CD14-positive monocyte (primary cell): ENCODE measurements at regions not wholly inside any gene's neighbourhood (a gene's known extent, or its start where the extent isn't known, plus 50 kb on each side); places are given as distances from the start of the nearest gene placed in this dataset.

Source experiments
- DNase-seq, 3 donors: peaks; one replicate each; pipeline ENCODE4 v3.0.0-alpha.2; 2011 to 2022
- H2AFZ ChIP-seq: 2 replicates; pipeline ENCODE4 v1.6.0; 2012; ENCODE audit warnings: mild to moderate bottlenecking, low read depth, low read length, inconsistent platforms; ENCODE audit not compliant: insufficient read depth, poor library complexity, severe bottlenecking
- H3K27ac ChIP-seq, 2 donors: 1 replicate in 1 of 2; 2 replicates in 1 of 2; pipeline ENCODE4 v1.5.1; 2012 to 2013; ENCODE audit warnings: low read length in 2 of 2, control low read depth in 1 of 2, inconsistent platforms in 1 of 2, low read depth in 1 of 2, mild to moderate bottlenecking in 1 of 2
- H3K27me3 ChIP-seq, 2 donors: one replicate each; pipeline versions ENCODE4 v1.6.0 to v1.6.1; 2011 to 2013; ENCODE audit warnings: low read length in 2 of 2; ENCODE audit not compliant: control insufficient read depth in 2 of 2, insufficient read depth in 2 of 2
- H3K36me3 ChIP-seq, 2 donors: replicated peaks in 1 of 2; 1 replicate in 1 of 2; 2 replicates in 1 of 2; pipeline versions ENCODE4 v1.5.1 to v1.6.1; 2012 to 2013; ENCODE audit warnings: low read length in 2 of 2, control low read depth in 1 of 2, inconsistent platforms in 1 of 2, mild to moderate bottlenecking in 1 of 2; ENCODE audit not compliant: insufficient read depth in 2 of 2, control insufficient read depth in 1 of 2
- H3K4me1 ChIP-seq, 2 donors: 1 replicate in 1 of 2; 2 replicates in 1 of 2; pipeline versions ENCODE4 v1.5.1 to v1.6.1; 2012 to 2013; ENCODE audit warnings: low read length in 2 of 2, control low read depth in 1 of 2, inconsistent platforms in 1 of 2, mild to moderate bottlenecking in 1 of 2, moderate library complexity in 1 of 2; ENCODE audit not compliant: insufficient read depth in 2 of 2, control insufficient read depth in 1 of 2
- H3K4me2 ChIP-seq: replicated peaks from 2 replicates; pipeline ENCODE3; 2012; ENCODE audit warnings: low read length, moderate library complexity, mild to moderate bottlenecking; ENCODE audit not compliant: poor library complexity, severe bottlenecking; ENCODE audit errors: extremely low read depth
- H3K4me3 ChIP-seq, 3 experiments: fragments of 200-600 bp in 1 of 3; sonication (generic) in 1 of 3; replicated peaks in 1 of 3; 1 replicate in 2 of 3; 2 replicates in 1 of 3; pipeline ENCODE4 v1.5.1; 2011 to 2013; ENCODE audit warnings: low read length in 3 of 3, mild to moderate bottlenecking in 3 of 3, control low read depth in 2 of 3, low read depth in 2 of 3, inconsistent platforms in 1 of 3, moderate library complexity in 1 of 3
- H3K79me2 ChIP-seq: 2 replicates; pipeline ENCODE4 v1.6.0; 2012; ENCODE audit warnings: mild to moderate bottlenecking, control low read depth, inconsistent platforms, low read length, moderate library complexity; ENCODE audit not compliant: insufficient read depth
- H3K9ac ChIP-seq: 2 replicates; pipeline ENCODE4 v1.6.0; 2017; ENCODE audit warnings: low read length, mild to moderate bottlenecking; ENCODE audit not compliant: insufficient read depth, poor library complexity, severe bottlenecking
- H3K9me3 ChIP-seq, 2 donors: replicated peaks in 1 of 2; 1 replicate in 1 of 2; 2 replicates in 1 of 2; pipeline versions ENCODE4 v1.5.1 to v1.6.1; 2012 to 2013; ENCODE audit warnings: low read length in 2 of 2, control low read depth in 1 of 2; ENCODE audit not compliant: control insufficient read depth in 1 of 2, insufficient read depth in 1 of 2
- H4K20me1 ChIP-seq: 2 replicates; pipeline ENCODE4 v1.6.0; 2012; ENCODE audit warnings: mild to moderate bottlenecking, low read length, control low read depth, moderate library complexity; ENCODE audit not compliant: insufficient read depth
- H3K27ac Mint-ChIP-seq, 7 donors: one replicate each; pipeline ENCODE4 v1.8.0; 2020; ENCODE audit warnings: mild to moderate bottlenecking in 7 of 7, mixed read lengths in 7 of 7, moderate library complexity in 6 of 7, inconsistent platforms in 2 of 7
- H3K27me3 Mint-ChIP-seq, 3 donors: one replicate each; pipeline ENCODE4 v1.8.0; 2021 to 2022; ENCODE audit warnings: low read depth in 3 of 3, mild to moderate bottlenecking in 3 of 3, mixed read lengths in 3 of 3, moderate library complexity in 3 of 3, inconsistent platforms in 1 of 3
- H3K36me3 Mint-ChIP-seq, 2 donors: one replicate each; pipeline ENCODE4 v1.8.0; 2020; ENCODE audit warnings: mixed read lengths in 2 of 2, inconsistent platforms in 1 of 2, mild to moderate bottlenecking in 1 of 2
- H3K4me1 Mint-ChIP-seq: one replicate; pipeline ENCODE4 v1.8.0; 2020; ENCODE audit warnings: mild to moderate bottlenecking, mixed read lengths
- H3K4me3 Mint-ChIP-seq, 2 donors: one replicate each; pipeline ENCODE4 v1.8.0; 2020; ENCODE audit warnings: mild to moderate bottlenecking in 2 of 2, mixed read lengths in 2 of 2, moderate library complexity in 1 of 2
- H3K9me3 Mint-ChIP-seq, 7 donors: one replicate each; pipeline ENCODE4 v1.8.0; 2020 to 2022; ENCODE audit warnings: mixed read lengths in 7 of 7, mild to moderate bottlenecking in 6 of 7, moderate library complexity in 6 of 7, inconsistent platforms in 2 of 7
- WGBS: methylation state at CpG from one replicate; pipeline ENCODE4 v1.1.5; 2013; ENCODE audit warnings: missing lambda C conversion rate; ENCODE audit not compliant: insufficient coverage; 5-methylcytosine and 5-hydroxymethylcytosine counted together
- intact Hi-C, 2 donors: fragments of 100-400 bp; cut with micrococcal nuclease; formaldehyde crosslinking; loops; one replicate each; pipeline versions ENCODE4 v1.15.0 to v1.15.1; 2023
- TF ChIP-seq, protein P1 (sequence below): fragments of 200-600 bp; IDR thresholded peaks from one replicate; pipeline ENCODE4 v1.8.0; 2022; ENCODE audit warnings: antibody characterized with exemption, mild to moderate bottlenecking

GRCh38 chr20:43364001-43364400 is 93.7 kb upstream of the SRSF6 start:
- H3K4me1 Mint-ChIP-seq = no peaks in the 10 kb centered on the region
- no peak overlapping the region for H3K4me3 ChIP-seq
- H3K4me1 ChIP-seq = no peaks in the 10 kb centered on the region
- no peaks in the 10 kb centered on the region for H3K79me2 ChIP-seq
- H3K27me3 ChIP-seq = peaks cover 0 to 5% of the 10 kb centered on the region in 2 donors
- no peak overlapping the region for H3K4me2 ChIP-seq
- H3K27me3 Mint-ChIP-seq = peaks cover 3 to 13% (median 10%) of the 10 kb centered on the region in 3 donors
- peaks cover 0 to 2% (median 0%) of the 10 kb centered on the region in 7 donors for H3K9me3 Mint-ChIP-seq
- intact Hi-C loops = no loop called here
- TF ChIP-seq, protein P1, sequence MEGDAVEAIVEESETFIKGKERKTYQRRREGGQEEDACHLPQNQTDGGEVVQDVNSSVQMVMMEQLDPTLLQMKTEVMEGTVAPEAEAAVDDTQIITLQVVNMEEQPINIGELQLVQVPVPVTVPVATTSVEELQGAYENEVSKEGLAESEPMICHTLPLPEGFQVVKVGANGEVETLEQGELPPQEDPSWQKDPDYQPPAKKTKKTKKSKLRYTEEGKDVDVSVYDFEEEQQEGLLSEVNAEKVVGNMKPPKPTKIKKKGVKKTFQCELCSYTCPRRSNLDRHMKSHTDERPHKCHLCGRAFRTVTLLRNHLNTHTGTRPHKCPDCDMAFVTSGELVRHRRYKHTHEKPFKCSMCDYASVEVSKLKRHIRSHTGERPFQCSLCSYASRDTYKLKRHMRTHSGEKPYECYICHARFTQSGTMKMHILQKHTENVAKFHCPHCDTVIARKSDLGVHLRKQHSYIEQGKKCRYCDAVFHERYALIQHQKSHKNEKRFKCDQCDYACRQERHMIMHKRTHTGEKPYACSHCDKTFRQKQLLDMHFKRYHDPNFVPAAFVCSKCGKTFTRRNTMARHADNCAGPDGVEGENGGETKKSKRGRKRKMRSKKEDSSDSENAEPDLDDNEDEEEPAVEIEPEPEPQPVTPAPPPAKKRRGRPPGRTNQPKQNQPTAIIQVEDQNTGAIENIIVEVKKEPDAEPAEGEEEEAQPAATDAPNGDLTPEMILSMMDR = no peak
- H3K27ac ChIP-seq = no peak overlapping the region
- 91% methylated on average over 8 of the region's 8 CpGs for WGBS
- no peak overlapping the region for H3K27ac Mint-ChIP-seq
- H2AFZ ChIP-seq = no peak overlapping the region
- no peaks in the 10 kb centered on the region for H3K36me3 Mint-ChIP-seq
- no peak for DNase-seq
- no peak overlapping the region for H3K4me3 Mint-ChIP-seq
- H3K9me3 ChIP-seq = no peaks in the 10 kb centered on the region
- no peaks in the 10 kb centered on the region for H3K36me3 ChIP-seq
- H4K20me1 ChIP-seq = no peaks in the 10 kb centered on the region
- no peak overlapping the region for H3K9ac ChIP-seq

DNA sequence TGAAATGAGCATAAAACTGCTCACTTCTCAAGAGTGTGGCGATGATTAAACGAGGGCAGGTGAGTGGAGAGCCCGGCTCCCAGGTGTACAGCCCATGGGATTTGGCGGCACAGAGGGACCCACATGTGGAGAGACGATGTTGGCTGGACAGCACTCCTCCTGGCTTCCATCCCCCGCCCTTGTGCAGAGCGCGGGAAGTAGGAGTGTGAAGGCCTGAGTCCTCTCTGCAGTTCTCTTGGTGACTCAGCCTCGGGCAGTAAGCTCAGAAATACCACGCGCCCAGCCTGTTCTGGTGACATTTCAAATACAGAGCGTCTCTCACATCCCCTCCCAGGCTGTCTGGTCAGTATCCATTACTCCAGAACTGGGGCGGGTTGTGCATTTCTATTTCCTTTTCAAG is 94.2 kb upstream of the SRSF6 start:
- WGBS = 92% methylated on average over 13 of the region's 13 CpGs
- no peaks in the 10 kb centered on the region for H3K9me3 ChIP-seq
- H2AFZ ChIP-seq = no peak overlapping the region
- DNase-seq = no peak
- H3K4me3 Mint-ChIP-seq = no peak overlapping the region
- no peaks in the 10 kb centered on the region for H3K36me3 Mint-ChIP-seq
- peaks cover 0 to 5% of the 10 kb centered on the region in 2 donors for H3K27me3 ChIP-seq
- H3K27me3 Mint-ChIP-seq = peaks cover 3 to 13% (median 8%) of the 10 kb centered on the region in 3 donors
- no peaks in the 10 kb centered on the region for H4K20me1 ChIP-seq
- no peaks in the 10 kb centered on the region for H3K79me2 ChIP-seq
- no peaks in the 10 kb centered on the region for H3K4me1 Mint-ChIP-seq
- TF ChIP-seq, protein P1 = no peak
- H3K4me1 ChIP-seq = no peaks in the 10 kb centered on the region
- H3K9me3 Mint-ChIP-seq = peaks cover 0 to 6% (median 0%) of the 10 kb centered on the region in 7 donors
- H3K4me2 ChIP-seq = no peak overlapping the region
- H3K36me3 ChIP-seq = no peaks in the 10 kb centered on the region
- H3K4me3 ChIP-seq = no peak overlapping the region
- H3K27ac Mint-ChIP-seq = no peak overlapping the region
- H3K9ac ChIP-seq = no peak overlapping the region
- intact Hi-C loops = no loop called here
- H3K27ac ChIP-seq = no peak overlapping the region
